GM12872 (cell line): ENCODE measurements at regions not wholly inside any gene's neighbourhood (a gene's known extent, or its start where the extent isn't known, plus 50 kb on each side); places are given as distances from the start of the nearest gene placed in this dataset.

ENCODE experiments used
- TF ChIP-seq, protein P1 (sequence below): IDR thresholded peaks from 3 replicates; pipeline ENCODE4 v1.5.1; 2011; ENCODE audit warnings: low read depth, mild to moderate bottlenecking, low read length, moderate library complexity; ENCODE audit not compliant: insufficient read depth

DNA sequence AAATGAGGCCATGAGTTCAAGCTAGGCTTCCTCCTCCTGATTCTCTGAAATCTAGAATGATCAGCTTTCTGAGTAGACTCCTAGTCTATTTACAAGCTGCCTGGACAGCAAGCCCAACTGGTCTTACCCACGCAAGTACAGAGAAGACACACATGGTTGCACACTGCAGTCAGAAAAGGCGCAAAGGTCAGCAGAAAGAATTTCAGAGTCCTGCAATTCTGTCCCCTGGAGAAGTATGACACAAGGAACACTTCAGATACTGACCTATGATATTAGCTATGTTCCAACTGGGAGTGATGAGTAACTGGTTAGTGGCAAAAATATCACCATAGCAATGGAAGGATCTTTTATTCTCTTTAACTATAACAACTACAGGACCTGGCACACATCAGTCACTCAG is 336.1 kb upstream of the PKDCC start:
- TF ChIP-seq, protein P1, sequence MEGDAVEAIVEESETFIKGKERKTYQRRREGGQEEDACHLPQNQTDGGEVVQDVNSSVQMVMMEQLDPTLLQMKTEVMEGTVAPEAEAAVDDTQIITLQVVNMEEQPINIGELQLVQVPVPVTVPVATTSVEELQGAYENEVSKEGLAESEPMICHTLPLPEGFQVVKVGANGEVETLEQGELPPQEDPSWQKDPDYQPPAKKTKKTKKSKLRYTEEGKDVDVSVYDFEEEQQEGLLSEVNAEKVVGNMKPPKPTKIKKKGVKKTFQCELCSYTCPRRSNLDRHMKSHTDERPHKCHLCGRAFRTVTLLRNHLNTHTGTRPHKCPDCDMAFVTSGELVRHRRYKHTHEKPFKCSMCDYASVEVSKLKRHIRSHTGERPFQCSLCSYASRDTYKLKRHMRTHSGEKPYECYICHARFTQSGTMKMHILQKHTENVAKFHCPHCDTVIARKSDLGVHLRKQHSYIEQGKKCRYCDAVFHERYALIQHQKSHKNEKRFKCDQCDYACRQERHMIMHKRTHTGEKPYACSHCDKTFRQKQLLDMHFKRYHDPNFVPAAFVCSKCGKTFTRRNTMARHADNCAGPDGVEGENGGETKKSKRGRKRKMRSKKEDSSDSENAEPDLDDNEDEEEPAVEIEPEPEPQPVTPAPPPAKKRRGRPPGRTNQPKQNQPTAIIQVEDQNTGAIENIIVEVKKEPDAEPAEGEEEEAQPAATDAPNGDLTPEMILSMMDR = no peak

DNA sequence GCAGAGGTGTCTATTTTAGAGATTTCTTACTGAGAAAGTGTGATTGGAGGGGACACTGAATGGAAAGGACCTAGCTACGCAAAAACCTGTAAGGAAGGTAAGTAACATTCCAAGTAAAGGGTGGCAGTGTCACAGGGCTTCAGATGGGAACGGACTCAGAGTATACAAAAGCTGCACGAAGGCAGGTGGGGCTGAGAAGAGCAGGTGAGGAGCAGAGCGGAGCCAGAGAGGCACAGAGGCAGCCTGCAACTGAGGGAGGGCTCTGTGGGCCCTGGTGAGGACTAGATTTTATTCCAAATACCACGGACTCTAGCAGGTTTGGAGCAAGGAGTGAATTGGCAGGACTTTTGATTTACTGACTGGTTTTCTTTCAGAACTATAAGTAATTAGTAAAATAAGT is 331.3 kb upstream of the PKDCC start:
- TF ChIP-seq, protein P1 = no peak

DNA sequence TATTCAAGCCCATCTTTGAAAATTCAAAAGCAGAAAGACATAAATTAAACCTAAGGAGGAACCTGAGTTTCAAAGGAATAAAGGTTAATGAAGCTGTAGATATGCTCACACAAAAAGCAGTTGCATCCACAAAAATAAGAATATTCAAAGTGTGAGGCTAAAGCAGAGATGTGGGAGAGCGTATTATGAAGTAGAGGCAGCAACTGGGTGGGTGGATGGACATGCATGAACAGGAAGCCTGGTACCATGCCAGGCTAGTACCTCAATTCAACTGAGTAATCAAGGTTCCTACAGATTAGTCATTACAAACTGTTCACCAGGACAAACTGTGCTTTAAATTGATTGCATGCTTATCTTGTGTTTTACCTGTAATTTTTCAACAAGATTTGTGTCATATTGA is 330.0 kb upstream of the PKDCC start:
- TF ChIP-seq, protein P1 = no peak

DNA sequence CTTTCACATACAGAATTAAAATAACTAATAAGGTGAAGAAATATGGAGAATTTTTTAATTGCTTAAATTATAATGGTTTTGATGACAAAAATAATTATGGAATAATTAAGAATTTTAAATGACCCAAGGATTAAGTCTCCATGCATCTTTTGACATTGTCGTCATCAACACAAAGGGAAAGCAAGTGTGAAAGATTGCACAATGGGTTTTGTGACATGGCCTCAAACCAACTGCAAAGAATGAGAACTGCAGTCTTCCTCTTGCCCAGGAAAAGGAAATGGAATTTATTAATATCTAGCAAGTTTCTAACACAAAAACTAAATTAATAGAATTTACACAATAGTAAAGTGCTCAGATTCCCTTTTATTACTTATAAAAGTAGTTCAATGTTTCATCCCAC is 329.1 kb upstream of the PKDCC start:
- TF ChIP-seq, protein P1 = no peak

DNA sequence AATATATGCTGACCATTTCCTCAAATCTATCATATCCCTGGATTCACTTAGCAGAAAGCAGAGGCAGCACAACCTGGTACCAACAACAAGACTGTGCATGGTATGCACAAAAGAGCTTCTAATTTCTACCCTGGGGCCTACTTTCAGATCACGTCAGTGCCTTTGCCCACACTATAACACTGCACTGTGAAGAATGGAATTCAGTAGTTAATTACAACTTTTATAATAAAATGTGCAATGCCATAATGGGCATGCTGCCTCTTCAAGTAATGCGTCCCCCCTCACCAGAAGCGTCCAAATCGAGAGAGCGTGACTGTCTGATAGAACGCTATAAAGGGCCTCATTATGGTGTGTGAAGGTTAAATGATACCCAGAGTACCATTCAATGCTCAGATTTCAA is 328.1 kb upstream of the PKDCC start:
- TF ChIP-seq, protein P1 = no peak

DNA sequence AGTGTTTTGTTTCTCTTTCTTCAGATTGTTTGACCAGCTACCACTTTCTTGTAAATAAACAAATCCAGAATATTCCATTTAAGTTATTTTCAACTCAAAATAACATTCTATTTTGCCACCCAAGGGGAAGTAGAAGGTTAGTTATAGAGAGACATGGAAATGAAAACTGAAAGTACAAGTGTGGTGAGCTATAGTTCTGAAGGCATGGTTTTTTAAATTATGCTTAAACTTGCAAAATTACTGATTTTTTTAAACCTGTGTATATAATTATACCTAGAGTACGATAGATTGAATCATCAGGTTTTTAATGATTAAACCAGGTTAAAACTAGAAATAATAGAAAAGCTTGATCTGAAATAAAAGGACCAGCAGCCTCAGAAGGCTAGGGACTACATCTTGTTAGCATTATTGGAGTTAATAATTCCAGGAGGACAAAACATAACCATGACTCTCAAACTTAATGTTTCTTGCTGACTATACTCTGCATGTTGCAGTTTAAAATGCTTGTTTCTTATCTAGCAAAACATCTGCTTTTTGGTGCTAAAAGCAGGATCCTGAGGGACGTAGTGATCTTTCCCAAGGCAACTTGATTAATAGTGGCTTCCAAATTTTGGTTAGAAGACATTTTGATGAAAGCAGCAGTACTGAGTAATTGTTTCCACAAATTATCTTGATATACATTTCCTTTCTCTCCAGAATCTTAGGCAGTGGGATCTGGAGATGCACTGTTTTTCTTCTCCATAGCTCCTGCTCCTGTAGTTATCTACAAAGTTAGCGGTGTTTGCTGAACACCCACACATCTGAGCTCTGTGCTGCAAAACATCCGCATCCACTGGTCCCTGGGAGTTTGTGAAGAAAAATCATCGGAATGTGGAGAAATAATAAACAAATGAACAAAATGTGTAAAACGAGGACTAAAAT is 327.2 kb upstream of the PKDCC start:
- TF ChIP-seq, protein P1 = no peak

DNA sequence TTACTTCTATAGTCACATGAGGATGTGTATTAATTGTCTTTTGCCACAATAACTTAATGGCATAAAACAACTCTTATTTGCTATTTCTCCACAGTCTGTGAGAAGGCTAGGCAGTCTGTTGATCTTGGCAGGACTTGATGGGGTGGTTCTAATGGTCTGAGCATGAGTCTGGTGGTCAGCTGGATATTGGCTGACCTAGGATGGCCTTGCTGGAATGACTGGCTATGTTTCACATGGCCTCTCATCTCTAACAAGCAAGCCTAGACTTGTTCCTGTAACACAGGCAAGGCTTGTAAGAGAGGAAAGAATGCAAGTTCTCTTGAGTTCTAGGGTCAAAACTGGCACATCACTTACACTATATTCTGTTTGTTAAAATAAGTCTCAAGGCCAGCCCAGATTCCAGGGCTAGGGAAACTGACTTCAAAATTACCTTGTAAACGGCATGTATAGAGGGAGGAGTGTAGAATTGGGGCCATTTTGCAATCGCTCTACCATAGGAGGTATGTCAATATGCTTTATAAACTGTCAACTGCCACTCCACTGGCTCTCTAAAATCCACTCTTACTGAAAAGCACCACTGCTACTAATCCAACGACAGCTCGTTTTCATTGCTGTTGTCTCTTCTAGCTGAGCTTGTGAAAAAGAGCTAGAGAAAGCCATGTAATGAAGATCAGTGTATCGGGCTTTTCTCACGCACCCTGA is 325.0 kb upstream of the PKDCC start:
- TF ChIP-seq, protein P1 = no peak
